ENCODE measurements at regions not wholly inside any gene's neighbourhood (a gene's known extent, or its start where the extent isn't known, plus 50 kb on each side); places are given as distances from the start of the nearest gene placed in this dataset.

- Histone ChIP-seq H3K4me3 (replicated peaks in 1 of 4; ENCODE audit: control extremely low read depth in 1 of 4, insufficient read depth in 1 of 4, low read depth in 3 of 4, low read length in 4 of 4) (no peak overlapping the region), H3K27ac (ENCODE audit: insufficient read depth, low read length) (no peak overlapping the region), H4K20me1 (ENCODE audit: control insufficient read depth, extremely low read depth, insufficient read depth, low read length) (no peaks in the 10 kb centered on the region), H3K36me3 (ENCODE audit: control insufficient read depth, insufficient read depth, low read length) (no peaks in the 10 kb centered on the region), H3K79me2 (ENCODE audit: control insufficient read depth, insufficient read depth, low read length) (no peaks in the 10 kb centered on the region), H2AFZ (ENCODE audit: low read length) (no peak overlapping the region), H3K27me3 (ENCODE audit: control insufficient read depth, insufficient read depth, low read length) (no peaks in the 10 kb centered on the region), H3K4me2 (ENCODE audit: extremely low read depth, insufficient read depth, low read length) (no peak overlapping the region), H3K4me1 (ENCODE audit: control insufficient read depth, extremely low read depth, insufficient read depth, low read length) (no peaks in the 10 kb centered on the region), H3K9me3 (ENCODE audit: control insufficient read depth, insufficient read depth, low read depth, low read length) (no peaks in the 10 kb centered on the region), H3K9ac (ENCODE audit: insufficient read depth, low read length) (no peak overlapping the region)
- DNase-seq (ENCODE audit: low read depth in 2 of 2): no peak
- TF ChIP-seq EZH2 (IDR thresholded peaks at IDR 0.05; ENCODE audit: low read length, missing control alignments): no peak
- TF ChIP-seq CTCF (conservative IDR thresholded peaks at IDR 0.05 in 1 of 2, IDR thresholded peaks at IDR 0.05 in 1 of 2; ENCODE audit: low read depth in 1 of 2, low read length in 2 of 2): no peak
These were observed 305.2 kb downstream of the TXNL1 start for GRCh38 chr18:56333146-56333545.

GRCh38 chr18:56332371-56332770 is 306.0 kb downstream of the TXNL1 start:
- H3K9me3 ChIP-seq (ENCODE audit: control insufficient read depth, insufficient read depth, low read depth, low read length): no peaks in the 10 kb centered on the region
- no peak for TF ChIP-seq CTCF (conservative IDR thresholded peaks at IDR 0.05 in 1 of 2, IDR thresholded peaks at IDR 0.05 in 1 of 2; ENCODE audit: low read depth in 1 of 2, low read length in 2 of 2)
- TF ChIP-seq EZH2 (IDR thresholded peaks at IDR 0.05; ENCODE audit: low read length, missing control alignments): no peak
- H3K36me3 ChIP-seq (ENCODE audit: control insufficient read depth, insufficient read depth, low read length): no peaks in the 10 kb centered on the region
- no peak for DNase-seq (ENCODE audit: low read depth in 2 of 2)
- H3K4me1 ChIP-seq (ENCODE audit: control insufficient read depth, extremely low read depth, insufficient read depth, low read length): peaks cover under 1% of the 10 kb centered on the region
- no peak overlapping the region for H2AFZ ChIP-seq (ENCODE audit: low read length)
- no peak overlapping the region for H3K4me3 ChIP-seq (replicated peaks in 1 of 4; ENCODE audit: control extremely low read depth in 1 of 4, insufficient read depth in 1 of 4, low read depth in 3 of 4, low read length in 4 of 4)
- no peak overlapping the region for H3K27ac ChIP-seq (ENCODE audit: insufficient read depth, low read length)
- H3K9ac ChIP-seq (ENCODE audit: insufficient read depth, low read length): no peak overlapping the region
- H4K20me1 ChIP-seq (ENCODE audit: control insufficient read depth, extremely low read depth, insufficient read depth, low read length): no peaks in the 10 kb centered on the region
- no peak overlapping the region for H3K4me2 ChIP-seq (ENCODE audit: extremely low read depth, insufficient read depth, low read length)
- no peaks in the 10 kb centered on the region for H3K27me3 ChIP-seq (ENCODE audit: control insufficient read depth, insufficient read depth, low read length)
- H3K79me2 ChIP-seq (ENCODE audit: control insufficient read depth, insufficient read depth, low read length): no peaks in the 10 kb centered on the region

GRCh38 chr18:56330366-56331110 is 307.9 kb downstream of the TXNL1 start:
- no peaks in the 10 kb centered on the region for H4K20me1 ChIP-seq (ENCODE audit: control insufficient read depth, extremely low read depth, insufficient read depth, low read length)
- H3K27ac ChIP-seq (ENCODE audit: insufficient read depth, low read length): no peak overlapping the region
- H3K27me3 ChIP-seq (ENCODE audit: control insufficient read depth, insufficient read depth, low read length): no peaks in the 10 kb centered on the region
- no peaks in the 10 kb centered on the region for H3K79me2 ChIP-seq (ENCODE audit: control insufficient read depth, insufficient read depth, low read length)
- H3K9me3 ChIP-seq (ENCODE audit: control insufficient read depth, insufficient read depth, low read depth, low read length): no peaks in the 10 kb centered on the region
- no peak overlapping the region for H3K4me2 ChIP-seq (ENCODE audit: extremely low read depth, insufficient read depth, low read length)
- no peak overlapping the region for H3K9ac ChIP-seq (ENCODE audit: insufficient read depth, low read length)
- H2AFZ ChIP-seq (ENCODE audit: low read length): no peak overlapping the region
- peaks cover 3% of the 10 kb centered on the region for H3K4me1 ChIP-seq (ENCODE audit: control insufficient read depth, extremely low read depth, insufficient read depth, low read length)
- no peaks in the 10 kb centered on the region for H3K36me3 ChIP-seq (ENCODE audit: control insufficient read depth, insufficient read depth, low read length)
- TF ChIP-seq EZH2 (IDR thresholded peaks at IDR 0.05; ENCODE audit: low read length, missing control alignments): no peak
- TF ChIP-seq CTCF (conservative IDR thresholded peaks at IDR 0.05 in 1 of 2, IDR thresholded peaks at IDR 0.05 in 1 of 2; ENCODE audit: low read depth in 1 of 2, low read length in 2 of 2): no peak
- no peak overlapping the region for H3K4me3 ChIP-seq (replicated peaks in 1 of 4; ENCODE audit: control extremely low read depth in 1 of 4, insufficient read depth in 1 of 4, low read depth in 3 of 4, low read length in 4 of 4)
- DNase-seq (ENCODE audit: low read depth in 2 of 2): peak in 1 of 2 donors; percentile 29

Measured in fibroblast of lung (primary cell).